Thyroid gland (tissue), 4 donors: ENCODE measurements at regions not wholly inside any gene's neighbourhood (a gene's known extent, or its start where the extent isn't known, plus 50 kb on each side); places are given as distances from the start of the nearest gene placed in this dataset.
"Not testable (repeated sequence)": the region's sequence is repeated elsewhere in the genome, so short reads cannot be mapped to it uniquely, and the experiment has no call there.

Source experiments
- DNase-seq, 2 donors: peaks; one replicate each; pipeline ENCODE4 v3.0.0-alpha.2; 2019
- H3K27ac ChIP-seq, 3 donors: fragments of 200-600 bp; sonication (generic); 1 replicate in 2 of 3; 2 replicates in 1 of 3; pipeline ENCODE4 v1.5.1; 2016 to 2019; ENCODE audit warnings: mild to moderate bottlenecking in 1 of 3, moderate library complexity in 1 of 3
- H3K27me3 ChIP-seq: fragments of 200-600 bp; sonication (generic); one replicate; pipeline ENCODE4 v1.5.1; 2019
- H3K36me3 ChIP-seq, 2 donors: fragments of 200-600 bp; sonication (generic); one replicate each; pipeline ENCODE4 v1.5.1; 2016 to 2019
- H3K4me1 ChIP-seq, 2 donors: fragments of 200-600 bp; sonication (generic); one replicate each; pipeline ENCODE4 v1.5.1; 2017 to 2019
- H3K4me3 ChIP-seq, 3 donors: fragments of 200-600 bp; sonication (generic); replicated peaks in 1 of 3; 1 replicate in 2 of 3; 2 replicates in 1 of 3; pipeline ENCODE4 v1.5.1; 2016; ENCODE audit warnings: mild to moderate bottlenecking in 1 of 3
- H3K9me3 ChIP-seq: fragments of 200-600 bp; sonication (generic); one replicate; pipeline ENCODE4 v1.5.1; 2017
- CTCF ChIP-seq, 6 experiments: fragments of 200-600 bp in 3 of 6; fragments of 450-650 bp in 3 of 6; sonication (generic) in 3 of 6; IDR thresholded peaks; one replicate each; pipeline ENCODE4 v1.5.1; 2016 to 2019; ENCODE audit warnings: antibody characterized with exemption in 6 of 6, mild to moderate bottlenecking in 2 of 6, inconsistent platforms in 1 of 6, moderate library complexity in 1 of 6
- POLR2A ChIP-seq, 2 donors: fragments of 450-650 bp; IDR thresholded peaks; one replicate each; pipeline ENCODE4 v1.6.1; 2017; ENCODE audit warnings: antibody characterized with exemption in 2 of 2, mild to moderate bottlenecking in 2 of 2, moderate library complexity in 1 of 2
- WGBS, 2 donors: methylation state at CpG; one replicate each; pipeline ENCODE4 v1.1.5; 2017; 5-methylcytosine and 5-hydroxymethylcytosine counted together
- intact Hi-C: fragments of 100-400 bp; cut with DNase I; formaldehyde crosslinking; loops from one replicate; pipeline ENCODE4 v1.15.1; 2023

- Histone ChIP-seq H3K27ac (no peak overlapping the region), H3K4me1 (no peaks in the 10 kb centered on the region), H3K9me3 (no peaks in the 10 kb centered on the region), H3K27me3 (no peaks in the 10 kb centered on the region), H3K4me3 (no peak overlapping the region), H3K36me3 (no peaks in the 10 kb centered on the region)
- intact Hi-C loops, result no loop called here
- no peak for DNase-seq
- no peak for TF ChIP-seq POLR2A (IDR thresholded peaks at IDR 0.05)
- no peak for TF ChIP-seq CTCF (IDR thresholded peaks at IDR 0.05)
- 72 to 74% methylated on average over 2 of the region's 2 CpGs for WGBS, 2 donors
These were observed 87.8 kb downstream of the PRR15 start for GRCh38 chr7:29651477-29651876.

- no peak for TF ChIP-seq POLR2A (IDR thresholded peaks at IDR 0.05)
- no peak for TF ChIP-seq CTCF (IDR thresholded peaks at IDR 0.05)
- 64 to 80% methylated on average over 2 of the region's 2 CpGs for WGBS, 2 donors
These were observed 88.9 kb downstream of the PRR15 start for GRCh38 chr7:29652556-29652955.

GRCh38 chr7:29654340-29654739, 90.7 kb downstream of the PRR15 start:
- H3K27ac ChIP-seq, H3K36me3 ChIP-seq, H3K4me1 ChIP-seq, intact Hi-C loops, H3K9me3 ChIP-seq, H3K4me3 ChIP-seq, DNase-seq, H3K27me3 ChIP-seq: not testable (repeated sequence)
- WGBS, 2 donors, result 84 to 90% methylated on average over 4 of the region's 4 CpGs

More at GRCh38 chr7:29652556-29652955, 88.9 kb downstream of the PRR15 start:
- intact Hi-C loops, result no loop called here
- DNase-seq, result no peak
- H3K9me3 ChIP-seq, result no peaks in the 10 kb centered on the region
- no peaks in the 10 kb centered on the region for H3K27me3 ChIP-seq
- H3K27ac ChIP-seq, result no peak overlapping the region
- no peaks in the 10 kb centered on the region for H3K4me1 ChIP-seq
- H3K4me3 ChIP-seq, result no peak overlapping the region
- no peaks in the 10 kb centered on the region for H3K36me3 ChIP-seq

GRCh38 chr7:29657288-29657687, 93.7 kb downstream of the PRR15 start:
- Histone ChIP-seq H3K4me3 (no peak overlapping the region), H3K4me1 (no peaks in the 10 kb centered on the region), H3K36me3 (no peaks in the 10 kb centered on the region), H3K9me3 (no peaks in the 10 kb centered on the region), H3K27ac (no peak overlapping the region), H3K27me3 (no peaks in the 10 kb centered on the region)
- TF ChIP-seq CTCF (IDR thresholded peaks at IDR 0.05) (no peak), POLR2A (IDR thresholded peaks at IDR 0.05) (no peak)
- intact Hi-C loops, result no loop called here
- 91 to 92% methylated on average over 5 of the region's 5 CpGs for WGBS, 2 donors
- DNase-seq, result no peak

- no peak for DNase-seq
- no peaks in the 10 kb centered on the region for H3K9me3 ChIP-seq
- H3K4me1 ChIP-seq, result no peaks in the 10 kb centered on the region
- H3K27ac ChIP-seq, result no peak overlapping the region
- H3K36me3 ChIP-seq, result no peaks in the 10 kb centered on the region
- intact Hi-C loops, result no loop called here
- TF ChIP-seq POLR2A (IDR thresholded peaks at IDR 0.05) (no peak), CTCF (IDR thresholded peaks at IDR 0.05) (no peak)
- H3K27me3 ChIP-seq, result no peaks in the 10 kb centered on the region
- no peak overlapping the region for H3K4me3 ChIP-seq
- WGBS, 2 donors, result 91 to 92% methylated on average over 7 of the region's 7 CpGs
These were observed 94.2 kb downstream of the PRR15 start for GRCh38 chr7:29657856-29658255.

GRCh38 chr7:29659213-29659612, 95.6 kb downstream of the PRR15 start:
- 92 to 98% methylated on average over 4 to 5 of the region's 5 CpGs for WGBS, 2 donors
- H3K4me1 ChIP-seq, H3K4me3 ChIP-seq, H3K9me3 ChIP-seq, H3K36me3 ChIP-seq, intact Hi-C loops, H3K27me3 ChIP-seq, H3K27ac ChIP-seq, DNase-seq: not testable (repeated sequence)

GRCh38 chr7:29662899-29663298, 99.3 kb downstream of the PRR15 start:
- 89 to 90% methylated on average over 3 of the region's 3 CpGs for WGBS, 2 donors

GRCh38 chr7:29664999-29665398, 101.4 kb downstream of the PRR15 start:
- DNase-seq, H3K4me1 ChIP-seq, H3K36me3 ChIP-seq, H3K27ac ChIP-seq, H3K9me3 ChIP-seq, intact Hi-C loops, H3K4me3 ChIP-seq, H3K27me3 ChIP-seq: not testable (repeated sequence)
- WGBS, 2 donors, result 87 to 91% methylated on average over 1 of the region's 1 CpG

More at GRCh38 chr7:29662899-29663298, 99.3 kb downstream of the PRR15 start:
- H3K4me3 ChIP-seq, H3K36me3 ChIP-seq, H3K27ac ChIP-seq, H3K4me1 ChIP-seq, H3K27me3 ChIP-seq, H3K9me3 ChIP-seq, DNase-seq, intact Hi-C loops: not testable (repeated sequence)

GRCh38 chr7:29667096-29667669, 103.5 kb downstream of the PRR15 start:
- H3K36me3 ChIP-seq, H3K27me3 ChIP-seq, DNase-seq, H3K4me3 ChIP-seq, H3K27ac ChIP-seq, intact Hi-C loops, H3K4me1 ChIP-seq, H3K9me3 ChIP-seq: not testable (repeated sequence)
- 85 to 93% methylated on average over 4 to 5 of the region's 5 CpGs for WGBS, 2 donors
